B cell (primary cell): ENCODE measurements at regions not wholly inside any gene's neighbourhood (a gene's known extent, or its start where the extent isn't known, plus 50 kb on each side); places are given as distances from the start of the nearest gene placed in this dataset.

ENCODE experiments used
- ATAC-seq: fragments of 200-7000 bp; cut with Tn5 transposase; one replicate; pipeline ENCODE4 v1.10.0; 2021; ENCODE audit warnings: low read depth, mild to moderate bottlenecking, moderate number of reproducible peaks, moderate library complexity
- CTCF ChIA-PET: fragments of 350-600 bp; sonication (Branson Sonifier 250); formaldehyde crosslinking; loops from one replicate; lab custom pipeline; 2021; ENCODE audit warnings: antibody characterized with exemption, inconsistent platforms; lab: Charles Lee
- POLR2A ChIA-PET: fragments of 350-600 bp; sonication (Branson Sonifier 250); formaldehyde crosslinking; loops from one replicate; lab custom pipeline; 2021; ENCODE audit warnings: antibody characterized with exemption; lab: Charles Lee
- DNase-seq: peaks from one replicate; pipeline ENCODE4 v3.0.0; 2013
- H2AFZ ChIP-seq: 2 replicates; pipeline ENCODE4 v1.6.1; 2012; ENCODE audit warnings: mild to moderate bottlenecking, low read depth, low read length; ENCODE audit not compliant: insufficient read depth, poor library complexity, severe bottlenecking
- H3K27ac ChIP-seq, 2 donors: 1 replicate in 1 of 2; 2 replicates in 1 of 2; pipeline ENCODE4 v1.5.1; 2012 to 2013; ENCODE audit warnings: low read length in 2 of 2, mild to moderate bottlenecking in 2 of 2, moderate library complexity in 1 of 2
- H3K27me3 ChIP-seq, 4 experiments: fragments of 200-600 bp in 1 of 4; sonication (generic) in 1 of 4; replicated peaks in 1 of 4; 1 replicate in 2 of 4; 2 replicates in 2 of 4; pipeline versions ENCODE4 v1.6.1 to v1.7.0; 2013 to 2016; ENCODE audit warnings: low read length in 3 of 4, mild to moderate bottlenecking in 2 of 4, mixed read lengths in 1 of 4, moderate library complexity in 1 of 4; ENCODE audit not compliant: insufficient read depth in 4 of 4, control insufficient read depth in 3 of 4; ENCODE audit errors: control extremely low read depth in 1 of 4
- H3K36me3 ChIP-seq, 2 experiments: replicated peaks in 1 of 2; 1 replicate in 1 of 2; 2 replicates in 1 of 2; pipeline versions ENCODE4 v1.6.1 to v1.7.1; 2013; ENCODE audit warnings: low read length in 1 of 2; ENCODE audit not compliant: insufficient read depth in 2 of 2, control insufficient read depth in 1 of 2; ENCODE audit errors: control extremely low read depth in 1 of 2, extremely low read depth in 1 of 2
- H3K4me1 ChIP-seq, 2 donors: fragments of 200-600 bp in 1 of 2; sonication (generic) in 1 of 2; 1 replicate in 1 of 2; 2 replicates in 1 of 2; pipeline versions ENCODE4 v1.5.1 to v1.6.1; 2013 to 2017; ENCODE audit warnings: low read length in 2 of 2; ENCODE audit not compliant: control insufficient read depth in 2 of 2, insufficient read depth in 2 of 2
- H3K4me2 ChIP-seq: replicated peaks from 2 replicates; pipeline ENCODE3; 2012; ENCODE audit warnings: mild to moderate bottlenecking, low read depth, low read length; ENCODE audit not compliant: poor library complexity, severe bottlenecking
- H3K4me3 ChIP-seq, 5 experiments: fragments of 200-600 bp in 1 of 5; sonication (generic) in 1 of 5; 1 replicate in 3 of 5; 2 replicates in 2 of 5; pipeline versions ENCODE4 v1.5.1 to v1.7.0; 2011 to 2016; ENCODE audit warnings: low read length in 4 of 5, mild to moderate bottlenecking in 4 of 5, low read depth in 2 of 5, control low read depth in 1 of 5, moderate library complexity in 1 of 5; ENCODE audit not compliant: insufficient read depth in 1 of 5; ENCODE audit errors: control extremely low read depth in 1 of 5, extremely low read depth in 1 of 5
- H3K79me2 ChIP-seq: fragments of 200-600 bp; sonication (generic); one replicate; pipeline ENCODE4 v1.6.0; 2016; ENCODE audit warnings: low read length; ENCODE audit not compliant: control insufficient read depth, insufficient read depth
- H3K9ac ChIP-seq: fragments of 200-600 bp; sonication (generic); 2 replicates; pipeline ENCODE4 v1.6.1; 2017; ENCODE audit warnings: mild to moderate bottlenecking, low read length, moderate library complexity
- H3K9me3 ChIP-seq, 3 donors: one replicate each; pipeline versions ENCODE4 v1.6.1 to v1.7.1; 2013; ENCODE audit warnings: low read length in 2 of 3; ENCODE audit not compliant: control insufficient read depth in 2 of 3, insufficient read depth in 1 of 3; ENCODE audit errors: control extremely low read depth in 1 of 3
- H4K20me1 ChIP-seq: 2 replicates; pipeline ENCODE4 v1.6.0; 2012; ENCODE audit warnings: mild to moderate bottlenecking, low read length; ENCODE audit not compliant: insufficient read depth, control insufficient read depth, poor library complexity, severe bottlenecking
- H3K27ac Mint-ChIP-seq: one replicate; pipeline ENCODE4 v1.8.0; 2021; ENCODE audit warnings: mixed read lengths
- H3K27me3 Mint-ChIP-seq: one replicate; pipeline ENCODE4 v1.8.0; 2021; ENCODE audit warnings: mixed read lengths
- H3K4me1 Mint-ChIP-seq: one replicate; pipeline ENCODE4 v1.8.0; 2021; ENCODE audit warnings: mixed read lengths
- H3K4me3 Mint-ChIP-seq: one replicate; pipeline ENCODE4 v1.8.0; 2021; ENCODE audit warnings: mixed read lengths
- H3K9me3 Mint-ChIP-seq: one replicate; pipeline ENCODE4 v1.8.0; 2022; ENCODE audit warnings: mixed read lengths; ENCODE audit not compliant: insufficient read depth
- EZH2 ChIP-seq: IDR thresholded peaks from 2 replicates; pipeline ENCODE4 v1.6.1; 2012; ENCODE audit warnings: borderline replicate concordance, low read depth, mild to moderate bottlenecking, moderate library complexity, low read length; ENCODE audit not compliant: insufficient read depth, poor library complexity, severe bottlenecking
- WGBS: methylation state at CpG from one replicate; pipeline ENCODE4 v1.1.5; 2013; ENCODE audit warnings: missing lambda C conversion rate; ENCODE audit not compliant: insufficient coverage; 5-methylcytosine and 5-hydroxymethylcytosine counted together
- intact Hi-C: fragments of 100-400 bp; cut with micrococcal nuclease; formaldehyde crosslinking; loops from one replicate; pipeline ENCODE4 v1.10.0; 2022
- TF ChIP-seq, protein P1 (sequence below): fragments of 200-600 bp; IDR thresholded peaks from one replicate; pipeline ENCODE4 v1.8.0; 2022; ENCODE audit warnings: antibody characterized with exemption, mild to moderate bottlenecking

DNA sequence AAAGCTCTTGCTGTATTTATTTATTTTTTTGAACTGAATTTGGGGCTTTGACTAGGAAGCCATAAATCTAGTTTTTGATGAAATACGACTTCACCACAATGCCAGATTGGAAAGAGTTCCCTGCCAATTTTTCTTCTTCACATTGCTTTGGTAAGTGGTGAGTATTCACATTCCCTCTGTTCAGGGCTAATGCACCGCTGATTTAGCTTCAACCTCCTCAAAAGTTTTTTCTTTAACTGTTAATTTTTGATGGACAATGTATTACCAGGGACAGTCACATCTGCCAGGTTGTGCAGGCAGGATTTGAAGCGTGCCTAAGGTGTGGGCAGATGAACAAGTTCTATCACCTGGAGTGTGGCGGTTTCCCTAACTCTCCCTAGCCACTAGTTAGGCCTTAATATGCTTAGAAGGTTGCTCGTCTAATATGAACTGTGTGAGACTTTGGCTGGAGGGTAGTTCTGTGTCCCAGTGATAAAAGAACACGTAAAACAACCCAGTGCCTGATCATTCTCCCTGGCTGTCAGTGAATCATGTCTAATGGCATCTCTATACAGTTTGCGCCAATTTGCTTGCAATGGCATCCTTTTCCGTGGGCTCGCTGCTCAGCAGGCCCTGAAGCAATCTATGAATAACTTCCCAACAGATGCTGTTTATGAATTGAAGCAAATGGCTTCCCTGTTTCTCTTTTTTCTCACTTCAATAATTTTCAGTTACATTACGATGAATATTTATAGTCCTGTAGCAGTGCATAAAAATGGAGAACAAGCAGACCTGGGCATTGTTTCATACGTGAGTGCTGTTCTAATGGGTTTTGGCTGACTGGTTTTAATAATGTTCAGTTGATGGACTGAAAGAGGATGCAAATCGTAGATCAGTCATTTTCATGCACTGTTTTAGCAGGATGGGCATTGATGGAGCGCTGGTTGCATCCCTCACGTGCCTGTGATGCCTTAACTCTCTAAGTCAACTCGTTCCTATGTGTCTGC lies 243.2 kb upstream of the SUCLG2 start:
- H3K27me3 Mint-ChIP-seq: no peaks in the 10 kb centered on the region
- Histone ChIP-seq H3K79me2 (no peaks in the 10 kb centered on the region), H2AFZ (peak overlapping the region; percentile 18), H3K36me3 (no peaks in the 10 kb centered on the region), H3K27me3 (no peaks in the 10 kb centered on the region), H3K4me1 (peaks cover 8 to 17% of the 10 kb centered on the region in 2 donors), H3K9ac (no peak overlapping the region), H3K9me3 (no peaks in the 10 kb centered on the region), H3K4me2 (peak overlapping the region; percentile 13), H3K4me3 (no peak overlapping the region), H4K20me1 (no peaks in the 10 kb centered on the region), H3K27ac (no peak overlapping the region)
- peaks cover 13% of the 10 kb centered on the region for H3K4me1 Mint-ChIP-seq
- ATAC-seq (no peak), DNase-seq (no peak)
- no peaks in the 10 kb centered on the region for H3K9me3 Mint-ChIP-seq
- TF ChIP-seq EZH2: no peak
- TF ChIP-seq, protein P1, sequence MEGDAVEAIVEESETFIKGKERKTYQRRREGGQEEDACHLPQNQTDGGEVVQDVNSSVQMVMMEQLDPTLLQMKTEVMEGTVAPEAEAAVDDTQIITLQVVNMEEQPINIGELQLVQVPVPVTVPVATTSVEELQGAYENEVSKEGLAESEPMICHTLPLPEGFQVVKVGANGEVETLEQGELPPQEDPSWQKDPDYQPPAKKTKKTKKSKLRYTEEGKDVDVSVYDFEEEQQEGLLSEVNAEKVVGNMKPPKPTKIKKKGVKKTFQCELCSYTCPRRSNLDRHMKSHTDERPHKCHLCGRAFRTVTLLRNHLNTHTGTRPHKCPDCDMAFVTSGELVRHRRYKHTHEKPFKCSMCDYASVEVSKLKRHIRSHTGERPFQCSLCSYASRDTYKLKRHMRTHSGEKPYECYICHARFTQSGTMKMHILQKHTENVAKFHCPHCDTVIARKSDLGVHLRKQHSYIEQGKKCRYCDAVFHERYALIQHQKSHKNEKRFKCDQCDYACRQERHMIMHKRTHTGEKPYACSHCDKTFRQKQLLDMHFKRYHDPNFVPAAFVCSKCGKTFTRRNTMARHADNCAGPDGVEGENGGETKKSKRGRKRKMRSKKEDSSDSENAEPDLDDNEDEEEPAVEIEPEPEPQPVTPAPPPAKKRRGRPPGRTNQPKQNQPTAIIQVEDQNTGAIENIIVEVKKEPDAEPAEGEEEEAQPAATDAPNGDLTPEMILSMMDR: no peak
- peak overlapping the region; percentile 46 for H3K4me3 Mint-ChIP-seq
- no peak overlapping the region for H3K27ac Mint-ChIP-seq
- POLR2A ChIA-PET: no interaction called here
- CTCF ChIA-PET: no interaction called here
- intact Hi-C loops: no loop called here
- WGBS: 33% methylated on average over 6 of the region's 15 CpGs

DNA sequence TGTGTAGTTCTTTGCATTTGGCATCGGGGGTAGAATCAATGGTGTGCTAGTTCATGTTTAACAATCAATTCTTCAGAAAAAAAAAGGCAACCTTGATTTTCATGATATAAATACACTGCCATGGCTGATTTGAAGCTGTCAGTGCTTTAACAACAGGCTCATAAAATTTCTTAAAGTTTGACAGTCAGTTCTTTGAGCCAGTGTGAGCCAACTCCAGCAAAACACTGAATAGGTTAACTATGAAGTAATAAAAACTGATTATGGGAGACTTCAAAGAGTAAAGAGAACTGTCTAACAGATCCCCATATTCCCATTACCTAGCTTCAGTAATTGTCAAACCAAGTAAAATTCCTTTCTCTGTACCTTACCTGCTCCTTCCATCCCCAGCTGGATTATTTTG lies 241.7 kb upstream of the SUCLG2 start:
- ATAC-seq (no peak), DNase-seq (no peak)
- CTCF ChIA-PET: interaction anchor here (0.9 kb wide), 1 partner anchor 681 kb away, joined by 3 read pairs; no protein-coding TSS in a partner anchor
- no peak for TF ChIP-seq EZH2
- TF ChIP-seq, protein P1: no peak
- no peak overlapping the region for H3K27ac ChIP-seq
- no peaks in the 10 kb centered on the region for H3K27me3 ChIP-seq
- Mint-ChIP-seq H3K4me1 (peaks cover 13% of the 10 kb centered on the region), H3K4me3 (no peak overlapping the region), H3K27ac (no peak overlapping the region), H3K9me3 (peaks cover 6% of the 10 kb centered on the region), H3K27me3 (no peaks in the 10 kb centered on the region)
- peaks cover 8 to 17% of the 10 kb centered on the region in 2 donors for H3K4me1 ChIP-seq
- WGBS: no CpG with 5 or more reads among the region's 1 CpG
- no peaks in the 10 kb centered on the region for H3K36me3 ChIP-seq
- POLR2A ChIA-PET: no interaction called here
- no peaks in the 10 kb centered on the region for H3K9me3 ChIP-seq
- H3K79me2 ChIP-seq: no peaks in the 10 kb centered on the region
- no peaks in the 10 kb centered on the region for H4K20me1 ChIP-seq
- no peak overlapping the region for H3K4me3 ChIP-seq
- no peak overlapping the region for H3K9ac ChIP-seq
- H3K4me2 ChIP-seq: no peak overlapping the region
- intact Hi-C loops: no loop called here
- H2AFZ ChIP-seq: no peak overlapping the region
